Neural cell (in vitro differentiated cells): ENCODE measurements at regions not wholly inside any gene's neighbourhood (a gene's known extent, or its start where the extent isn't known, plus 50 kb on each side); places are given as distances from the start of the nearest gene placed in this dataset.

Source experiments
- CTCF ChIP-seq: fragments of 450-650 bp; IDR thresholded peaks from 2 replicates; pipeline ENCODE4 v1.5.1; 2014; ENCODE audit warnings: antibody characterized with exemption, mild to moderate bottlenecking, moderate library complexity; ENCODE audit not compliant: poor library complexity, severe bottlenecking
- EZH2 ChIP-seq: fragments of 200-600, 300-800 bp; shearing (Covaris generic), sonication (generic); IDR thresholded peaks from 2 replicates; pipeline ENCODE4 v1.6.1; 2014; ENCODE audit warnings: antibody characterized with exemption, low read length, borderline replicate concordance, mild to moderate bottlenecking; ENCODE audit not compliant: insufficient read depth, poor library complexity, severe bottlenecking
- POLR2AphosphoS5 ChIP-seq: IDR thresholded peaks from 2 replicates; pipeline ENCODE4 v1.6.1; 2012
- TF ChIP-seq, protein P1 (sequence below): IDR thresholded peaks from 2 replicates; pipeline ENCODE4 v1.6.1; 2012; ENCODE audit warnings: borderline replicate concordance

GRCh38 chr4:136581119-136581518 is 951.2 kb downstream of the PCDH18 start:
- TF ChIP-seq, protein P1, sequence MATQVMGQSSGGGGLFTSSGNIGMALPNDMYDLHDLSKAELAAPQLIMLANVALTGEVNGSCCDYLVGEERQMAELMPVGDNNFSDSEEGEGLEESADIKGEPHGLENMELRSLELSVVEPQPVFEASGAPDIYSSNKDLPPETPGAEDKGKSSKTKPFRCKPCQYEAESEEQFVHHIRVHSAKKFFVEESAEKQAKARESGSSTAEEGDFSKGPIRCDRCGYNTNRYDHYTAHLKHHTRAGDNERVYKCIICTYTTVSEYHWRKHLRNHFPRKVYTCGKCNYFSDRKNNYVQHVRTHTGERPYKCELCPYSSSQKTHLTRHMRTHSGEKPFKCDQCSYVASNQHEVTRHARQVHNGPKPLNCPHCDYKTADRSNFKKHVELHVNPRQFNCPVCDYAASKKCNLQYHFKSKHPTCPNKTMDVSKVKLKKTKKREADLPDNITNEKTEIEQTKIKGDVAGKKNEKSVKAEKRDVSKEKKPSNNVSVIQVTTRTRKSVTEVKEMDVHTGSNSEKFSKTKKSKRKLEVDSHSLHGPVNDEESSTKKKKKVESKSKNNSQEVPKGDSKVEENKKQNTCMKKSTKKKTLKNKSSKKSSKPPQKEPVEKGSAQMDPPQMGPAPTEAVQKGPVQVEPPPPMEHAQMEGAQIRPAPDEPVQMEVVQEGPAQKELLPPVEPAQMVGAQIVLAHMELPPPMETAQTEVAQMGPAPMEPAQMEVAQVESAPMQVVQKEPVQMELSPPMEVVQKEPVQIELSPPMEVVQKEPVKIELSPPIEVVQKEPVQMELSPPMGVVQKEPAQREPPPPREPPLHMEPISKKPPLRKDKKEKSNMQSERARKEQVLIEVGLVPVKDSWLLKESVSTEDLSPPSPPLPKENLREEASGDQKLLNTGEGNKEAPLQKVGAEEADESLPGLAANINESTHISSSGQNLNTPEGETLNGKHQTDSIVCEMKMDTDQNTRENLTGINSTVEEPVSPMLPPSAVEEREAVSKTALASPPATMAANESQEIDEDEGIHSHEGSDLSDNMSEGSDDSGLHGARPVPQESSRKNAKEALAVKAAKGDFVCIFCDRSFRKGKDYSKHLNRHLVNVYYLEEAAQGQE, result no peak
- TF ChIP-seq CTCF (no peak), POLR2AphosphoS5 (no peak), EZH2 (no peak)
